H1 (cell line): ENCODE measurements at regions not wholly inside any gene's neighbourhood (a gene's known extent, or its start where the extent isn't known, plus 50 kb on each side); places are given as distances from the start of the nearest gene placed in this dataset.

ENCODE experiments used
- CTCF ChIA-PET: fragments of 300-600 bp; sonication (Branson Sonifier 250); formaldehyde crosslinking; loops from one replicate; lab custom pipeline; 2021; ENCODE audit not compliant: partially characterized antibody; lab: Charles Lee
- POLR2A ChIA-PET: fragments of 300-600 bp; sonication (Branson Sonifier 250); formaldehyde crosslinking; loops from one replicate; lab custom pipeline; 2021; ENCODE audit warnings: inconsistent platforms; ENCODE audit not compliant: partially characterized antibody; lab: Charles Lee
- DNase-seq, 2 experiments: peaks; one replicate each; pipeline versions ENCODE4 v3.0.0 to v3.0.0-alpha.2; 2010 to 2022; ENCODE audit warnings: low spot score in 2 of 2, low read depth in 1 of 2, mixed read lengths in 1 of 2
- FAIRE-seq: peaks from 2 replicates; lab custom pipeline; 2011; peaks lifted over from hg19 to GRCh38; lab: Jason Lieb, UNC
- H2AFZ ChIP-seq: 2 replicates; pipeline ENCODE4 v1.8.1; 2012; ENCODE audit warnings: low read length, inconsistent platforms
- H2AK5ac ChIP-seq: 2 replicates; pipeline ENCODE4 v1.6.1; 2013; ENCODE audit warnings: low read depth, low read length
- H2BK120ac ChIP-seq: replicated peaks from 2 replicates; pipeline ENCODE3; 2013; ENCODE audit warnings: low read depth, low read length, inconsistent platforms
- H2BK12ac ChIP-seq: 2 replicates; pipeline ENCODE4 v1.6.1; 2013; ENCODE audit warnings: low read depth, low read length
- H2BK15ac ChIP-seq: 2 replicates; pipeline ENCODE4 v1.6.1; 2013; ENCODE audit warnings: low read length
- H2BK20ac ChIP-seq: 2 replicates; pipeline ENCODE4 v1.6.1; 2013; ENCODE audit warnings: low read length
- H2BK5ac ChIP-seq: 2 replicates; pipeline ENCODE4 v1.6.1; 2013; ENCODE audit warnings: low read depth, low read length
- H3K14ac ChIP-seq: 2 replicates; pipeline ENCODE4 v1.6.1; 2013; ENCODE audit warnings: inconsistent platforms; ENCODE audit not compliant: insufficient read length
- H3K18ac ChIP-seq: 2 replicates; pipeline ENCODE4 v1.6.1; 2013; ENCODE audit warnings: low read length; ENCODE audit errors: extremely low read depth
- H3K23ac ChIP-seq: 2 replicates; pipeline ENCODE4 v1.6.1; 2013; ENCODE audit warnings: inconsistent platforms; ENCODE audit not compliant: insufficient read length
- H3K23me2 ChIP-seq: 2 replicates; pipeline ENCODE4 v1.6.1; 2013; ENCODE audit warnings: low read depth, low read length
- H3K27ac ChIP-seq: 2 replicates; pipeline ENCODE4 v1.6.1; 2011; ENCODE audit warnings: low read depth, low read length, inconsistent platforms
- H3K27me3 ChIP-seq, 4 experiments: replicated peaks in 1 of 4; 1 replicate in 1 of 4; 2 replicates in 3 of 4; pipeline versions ENCODE4 v1.6.1 to v1.8.1; 2011 to 2013; ENCODE audit warnings: low read length in 3 of 4, mild to moderate bottlenecking in 3 of 4, inconsistent platforms in 2 of 4, mixed read lengths in 2 of 4, moderate library complexity in 1 of 4; ENCODE audit not compliant: control insufficient read depth in 3 of 4, insufficient read depth in 3 of 4; ENCODE audit errors: extremely low read depth in 1 of 4
- H3K36me3 ChIP-seq, 4 experiments: 2 replicates each; pipeline versions ENCODE4 v1.6.1 to v1.8.1; 2011 to 2013; ENCODE audit warnings: mild to moderate bottlenecking in 4 of 4, low read length in 3 of 4, moderate library complexity in 2 of 4, control low read depth in 1 of 4, inconsistent platforms in 1 of 4; ENCODE audit not compliant: insufficient read depth in 4 of 4, control insufficient read depth in 2 of 4
- H3K4ac ChIP-seq: replicated peaks from 2 replicates; pipeline ENCODE3; 2013; ENCODE audit warnings: low read length, low read depth, mixed read lengths, inconsistent platforms; ENCODE audit not compliant: insufficient read length
- H3K4me1 ChIP-seq, 4 experiments: replicated peaks in 1 of 4; 1 replicate in 1 of 4; 2 replicates in 3 of 4; pipeline versions ENCODE4 v1.6.1 to v1.8.1; 2011 to 2013; ENCODE audit warnings: low read length in 3 of 4, inconsistent platforms in 2 of 4, mixed read lengths in 1 of 4; ENCODE audit not compliant: insufficient read depth in 4 of 4, control insufficient read depth in 3 of 4
- H3K4me2 ChIP-seq, 2 experiments: 2 replicates each; pipeline versions ENCODE4 v1.6.1 to v1.8.1; 2011 to 2013; ENCODE audit warnings: low read depth in 2 of 2, low read length in 2 of 2, control low read depth in 1 of 2, inconsistent platforms in 1 of 2, mild to moderate bottlenecking in 1 of 2; ENCODE audit not compliant: insufficient read depth in 1 of 2
- H3K4me3 ChIP-seq, 4 experiments: fragments of 200-600, 300-600 bp in 1 of 4; sonication (generic), shearing (Covaris generic), sonication (Bioruptor Twin) in 1 of 4; 2 replicates each; pipeline versions ENCODE4 v1.5.1 to v1.8.1; 2011 to 2016; ENCODE audit warnings: low read length in 4 of 4, low read depth in 3 of 4, control low read depth in 2 of 4, inconsistent platforms in 2 of 4, mild to moderate bottlenecking in 2 of 4, mixed read lengths in 1 of 4, moderate library complexity in 1 of 4; ENCODE audit not compliant: insufficient read depth in 2 of 4; ENCODE audit errors: extremely low read depth in 1 of 4
- H3K56ac ChIP-seq: replicated peaks from 2 replicates; pipeline ENCODE3; 2013; ENCODE audit warnings: low read depth, mild to moderate bottlenecking, mixed read lengths, low read length, inconsistent platforms; ENCODE audit not compliant: insufficient read length
- H3K79me1 ChIP-seq: 2 replicates; pipeline ENCODE4 v1.6.1; 2013; ENCODE audit warnings: low read depth, low read length, control low read depth
- H3K79me2 ChIP-seq, 2 experiments: 2 replicates each; pipeline versions ENCODE4 v1.6.1 to v1.8.1; 2012 to 2013; ENCODE audit warnings: low read length in 2 of 2, mild to moderate bottlenecking in 2 of 2, inconsistent platforms in 1 of 2; ENCODE audit not compliant: insufficient read depth in 2 of 2, control insufficient read depth in 1 of 2
- H3K9ac ChIP-seq, 4 experiments: replicated peaks in 1 of 4; 1 replicate in 1 of 4; 2 replicates in 3 of 4; pipeline versions ENCODE4 v1.6.1 to v1.8.1; 2011 to 2013; ENCODE audit warnings: low read depth in 3 of 4, low read length in 3 of 4, control low read depth in 2 of 4, mild to moderate bottlenecking in 2 of 4, moderate library complexity in 2 of 4, inconsistent platforms in 1 of 4; ENCODE audit errors: extremely low read depth in 1 of 4
- H3K9me3 ChIP-seq, 2 experiments: 2 replicates each; pipeline versions ENCODE4 v1.6.1 to v1.8.1; 2012 to 2013; ENCODE audit warnings: mild to moderate bottlenecking in 2 of 2, moderate library complexity in 2 of 2, control low read depth in 1 of 2, inconsistent platforms in 1 of 2, low read depth in 1 of 2, low read length in 1 of 2, mixed read lengths in 1 of 2; ENCODE audit not compliant: insufficient read depth in 2 of 2
- H4K20me1 ChIP-seq, 2 experiments: replicated peaks in 1 of 2; 2 replicates each; pipeline versions ENCODE3 to v1.8.1; 2011 to 2013; ENCODE audit warnings: inconsistent platforms in 2 of 2, low read length in 2 of 2, mild to moderate bottlenecking in 1 of 2; ENCODE audit not compliant: insufficient read depth in 2 of 2, control insufficient read depth in 1 of 2
- H4K5ac ChIP-seq: 2 replicates; pipeline ENCODE4 v1.6.1; 2013; ENCODE audit warnings: low read length, low read depth, mixed read lengths, inconsistent platforms; ENCODE audit not compliant: insufficient read length
- H4K8ac ChIP-seq: 2 replicates; pipeline ENCODE4 v1.8.0; 2013; ENCODE audit warnings: mild to moderate bottlenecking, moderate library complexity, low read length, inconsistent platforms; ENCODE audit not compliant: insufficient read depth; ENCODE audit errors: extremely low read depth
- H4K91ac ChIP-seq: replicated peaks from 2 replicates; pipeline ENCODE3; 2013; ENCODE audit warnings: low read length, mixed read lengths, inconsistent platforms; ENCODE audit not compliant: insufficient read length
- HDAC2 ChIP-seq, 2 experiments: fragments of 300-600 bp in 1 of 2; sonication (generic) in 1 of 2; IDR thresholded peaks; 2 replicates each; pipeline ENCODE4 v1.6.1; 2011 to 2012; ENCODE audit warnings: low read depth in 2 of 2, low read length in 2 of 2, mild to moderate bottlenecking in 2 of 2, moderate library complexity in 2 of 2, borderline replicate concordance in 1 of 2, inconsistent platforms in 1 of 2
- JUN ChIP-seq: IDR thresholded peaks from 2 replicates; pipeline ENCODE4 v1.6.1; 2011; ENCODE audit warnings: low read depth, mild to moderate bottlenecking, improper control_type of control experiment, low read length
- POLR2A ChIP-seq, 2 experiments: IDR thresholded peaks; 1 replicate in 1 of 2; 2 replicates in 1 of 2; pipeline ENCODE4 v1.6.1; 2011; ENCODE audit warnings: low read depth in 2 of 2, low read length in 2 of 2, mild to moderate bottlenecking in 2 of 2; ENCODE audit errors: control extremely low read depth in 1 of 2
- RBBP5 ChIP-seq: IDR thresholded peaks from 2 replicates; pipeline ENCODE4 v1.7.1; 2012; ENCODE audit warnings: low read depth, mild to moderate bottlenecking, inconsistent platforms, low read length, moderate library complexity, borderline replicate concordance
- SIX5 ChIP-seq: IDR thresholded peaks from 2 replicates; pipeline ENCODE4 v1.6.1; 2011; ENCODE audit warnings: mild to moderate bottlenecking, low read depth, low read length
- SP1 ChIP-seq: IDR thresholded peaks from 2 replicates; pipeline ENCODE4 v1.6.1; 2011; ENCODE audit warnings: low read depth, low read length
- TAF1 ChIP-seq: IDR thresholded peaks from 2 replicates; pipeline ENCODE4 v1.6.1; 2011; ENCODE audit warnings: mild to moderate bottlenecking, low read depth, low read length
- YY1 ChIP-seq: IDR thresholded peaks from 2 replicates; pipeline ENCODE4 v1.6.1; 2011; ENCODE audit warnings: low read depth, mild to moderate bottlenecking, low read length
- WGBS, 2 experiments: shearing (Covaris generic) in 1 of 2; methylation state at CpG; one replicate each; pipeline versions ENCODE4 v1.1.6 to v1.1.7; 2013 to 2015; ENCODE audit warnings: low lambda C conversion rate in 2 of 2, mixed read lengths in 2 of 2, inconsistent platforms in 1 of 2, low coverage in 1 of 2, missing lambda C conversion rate in 1 of 2; ENCODE audit not compliant: insufficient replicate concordance in 2 of 2, insufficient coverage in 1 of 2, insufficient read length in 1 of 2; ENCODE audit errors: extremely low coverage in 1 of 2, missing lambda C conversion rate in 1 of 2; 5-methylcytosine and 5-hydroxymethylcytosine counted together
- TF ChIP-seq, protein P1 (sequence below): IDR thresholded peaks from 2 replicates; pipeline ENCODE4 v1.6.1; 2011; ENCODE audit warnings: low read length, improper control_type of control experiment
- TF ChIP-seq, protein P2 (sequence below): IDR thresholded peaks from 2 replicates; pipeline ENCODE4 v1.6.1; 2012; ENCODE audit warnings: inconsistent platforms

DNA sequence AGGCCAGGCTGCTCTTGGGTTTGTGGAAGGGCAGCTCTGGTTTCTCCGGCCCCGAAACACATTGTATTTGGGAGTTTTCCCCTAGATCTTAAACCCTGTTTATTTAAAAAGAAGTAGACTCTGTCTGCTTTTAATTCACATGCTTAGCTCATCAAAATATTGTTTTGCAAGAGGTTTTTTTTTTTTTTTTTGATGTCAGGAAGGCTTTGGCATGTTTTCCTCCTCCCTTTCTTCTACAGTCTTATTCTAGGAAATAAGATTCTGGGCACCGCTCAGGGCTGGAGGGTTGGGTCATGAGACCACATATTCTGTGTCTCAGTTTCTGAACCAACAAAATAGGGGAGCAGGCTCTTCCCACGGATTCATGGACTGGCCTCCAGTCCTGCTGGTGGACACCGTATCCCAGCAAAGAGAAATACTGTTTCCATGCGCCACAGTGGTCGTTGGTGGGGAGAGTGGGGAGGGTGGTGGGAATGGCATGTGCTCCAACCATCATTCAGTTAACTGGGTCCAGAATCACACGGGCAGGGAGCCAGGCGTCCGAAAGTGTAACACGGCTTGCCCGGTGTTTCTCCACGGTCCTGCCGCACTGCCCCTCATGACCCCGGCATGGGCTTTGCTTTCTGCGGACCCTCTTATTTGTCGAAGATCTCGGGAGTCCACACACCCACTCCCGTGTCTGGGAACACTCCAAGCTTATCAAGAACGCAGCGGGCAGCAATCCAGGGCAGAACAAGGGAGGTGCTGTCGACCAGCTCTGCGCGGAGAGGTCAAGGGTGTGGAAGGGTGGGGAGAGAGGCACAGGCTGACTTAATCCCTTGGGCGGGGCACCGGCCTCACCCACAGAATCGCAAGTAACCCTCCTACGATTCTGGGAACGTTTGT is 176.7 kb downstream of the GLI2 start:
- H4K8ac ChIP-seq: peak overlapping the region; percentile 89; the same call in 1 of the 2 replicates
- no peaks in the 10 kb centered on the region for H3K27me3 ChIP-seq
- no peak overlapping the region for H3K4me3 ChIP-seq
- 91% methylated on average over 28 of the region's 29 CpGs; no CpG with 5 or more reads in 1 of the 2 experiments for WGBS, 2 experiments
- peaks cover 0 to 5% of the 10 kb centered on the region in 2 experiments; a peak in 1 of 4 replicates for H3K79me2 ChIP-seq
- H2BK15ac ChIP-seq: no peak overlapping the region
- no peak overlapping the region for H3K23ac ChIP-seq
- H3K9ac ChIP-seq: no peak overlapping the region
- FAIRE-seq (no peak), DNase-seq (no peak)
- H3K56ac ChIP-seq: no peak overlapping the region
- peaks cover 0 to 12% (median 8%) of the 10 kb centered on the region in 4 experiments; a peak in 6 of 7 replicates for H3K4me1 ChIP-seq
- H2AK5ac ChIP-seq: no peak overlapping the region
- no peak overlapping the region for H3K27ac ChIP-seq
- no peak overlapping the region for H2BK120ac ChIP-seq
- H2BK12ac ChIP-seq: peak overlapping the region; percentile 29; the same call in 1 of the 2 replicates
- H4K20me1 ChIP-seq: peaks cover 23 to 27% of the 10 kb centered on the region in 2 experiments
- no peak overlapping the region for H2BK5ac ChIP-seq
- POLR2A ChIA-PET: interaction anchor here (0.6 to 1.0 kb wide), 3 partner anchors 163 to 843 kb away, joined by 3 to 5 read pairs (median 3); partner anchors contain the start of gene TSN
- H4K5ac ChIP-seq: no peak overlapping the region
- H2BK20ac ChIP-seq: no peak overlapping the region
- peaks cover 20% of the 10 kb centered on the region; the same call in 1 of the 2 replicates for H3K79me1 ChIP-seq
- no peaks in the 10 kb centered on the region for H3K9me3 ChIP-seq
- no peak overlapping the region for H4K91ac ChIP-seq
- H3K18ac ChIP-seq: no peak overlapping the region
- no peak overlapping the region for H3K4me2 ChIP-seq
- no peak overlapping the region for H2AFZ ChIP-seq
- H3K4ac ChIP-seq: peak overlapping the region; percentile 28
- H3K36me3 ChIP-seq: peaks cover 0 to 2% (median 0%) of the 10 kb centered on the region in 4 experiments; a peak in 1 of 8 replicates
- no peak overlapping the region for H3K14ac ChIP-seq
- CTCF ChIA-PET: interaction anchor here (0.6 to 4.6 kb wide), 10 partner anchors 18 to 333 kb away, joined by 3 to 24 read pairs (median 4); no protein-coding TSS in a partner anchor
- no peaks in the 10 kb centered on the region for H3K23me2 ChIP-seq
- TF ChIP-seq HDAC2 (IDR thresholded peaks at IDR 0.05; ENCODE audit: borderline replicate concordance in 1 of 2, low read depth in 2 of 2, low read length in 2 of 2) (no peak), RBBP5 (no peak), JUN (no peak), SIX5 (no peak), POLR2A (IDR thresholded peaks at IDR 0.05; ENCODE audit: control extremely low read depth in 1 of 2, low read depth in 2 of 2, low read length in 2 of 2) (no peak), TAF1 (no peak), SP1 (no peak), YY1 (no peak)
- TF ChIP-seq, protein P1, sequence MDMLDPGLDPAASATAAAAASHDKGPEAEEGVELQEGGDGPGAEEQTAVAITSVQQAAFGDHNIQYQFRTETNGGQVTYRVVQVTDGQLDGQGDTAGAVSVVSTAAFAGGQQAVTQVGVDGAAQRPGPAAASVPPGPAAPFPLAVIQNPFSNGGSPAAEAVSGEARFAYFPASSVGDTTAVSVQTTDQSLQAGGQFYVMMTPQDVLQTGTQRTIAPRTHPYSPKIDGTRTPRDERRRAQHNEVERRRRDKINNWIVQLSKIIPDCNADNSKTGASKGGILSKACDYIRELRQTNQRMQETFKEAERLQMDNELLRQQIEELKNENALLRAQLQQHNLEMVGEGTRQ: no peak
- TF ChIP-seq, protein P2, sequence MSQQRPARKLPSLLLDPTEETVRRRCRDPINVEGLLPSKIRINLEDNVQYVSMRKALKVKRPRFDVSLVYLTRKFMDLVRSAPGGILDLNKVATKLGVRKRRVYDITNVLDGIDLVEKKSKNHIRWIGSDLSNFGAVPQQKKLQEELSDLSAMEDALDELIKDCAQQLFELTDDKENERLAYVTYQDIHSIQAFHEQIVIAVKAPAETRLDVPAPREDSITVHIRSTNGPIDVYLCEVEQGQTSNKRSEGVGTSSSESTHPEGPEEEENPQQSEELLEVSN: no peak
